GM06990 (cell line): ENCODE measurements at regions not wholly inside any gene's neighbourhood (a gene's known extent, or its start where the extent isn't known, plus 50 kb on each side); places are given as distances from the start of the nearest gene placed in this dataset.
A peak's percentile ranks its signal among the peaks of the same experiment; 100 is the strongest.

Experiments used
- DNase-seq: peaks from one replicate; pipeline ENCODE4 v3.0.0-alpha.2; 2011; ENCODE audit not compliant: insufficient read length; ENCODE audit errors: extremely low read depth
- H3K27me3 ChIP-seq: replicated peaks from 2 replicates; pipeline ENCODE4 v1.6.0; 2011; ENCODE audit warnings: low read length; ENCODE audit not compliant: control insufficient read depth, insufficient read depth
- H3K36me3 ChIP-seq: 2 replicates; pipeline ENCODE4 v1.5.1; 2011; ENCODE audit warnings: low read length; ENCODE audit not compliant: control insufficient read depth, insufficient read depth
- H3K4me3 ChIP-seq: replicated peaks from 2 replicates; pipeline ENCODE4 v1.5.1; 2011; ENCODE audit warnings: low read depth, mild to moderate bottlenecking, control low read depth, low read length
- TF ChIP-seq, protein P1 (sequence below): IDR thresholded peaks from 2 replicates; pipeline ENCODE4 v1.5.1; 2011; ENCODE audit warnings: low read length, control low read depth, mild to moderate bottlenecking, inconsistent platforms; ENCODE audit not compliant: insufficient read depth, poor library complexity, severe bottlenecking

DNA sequence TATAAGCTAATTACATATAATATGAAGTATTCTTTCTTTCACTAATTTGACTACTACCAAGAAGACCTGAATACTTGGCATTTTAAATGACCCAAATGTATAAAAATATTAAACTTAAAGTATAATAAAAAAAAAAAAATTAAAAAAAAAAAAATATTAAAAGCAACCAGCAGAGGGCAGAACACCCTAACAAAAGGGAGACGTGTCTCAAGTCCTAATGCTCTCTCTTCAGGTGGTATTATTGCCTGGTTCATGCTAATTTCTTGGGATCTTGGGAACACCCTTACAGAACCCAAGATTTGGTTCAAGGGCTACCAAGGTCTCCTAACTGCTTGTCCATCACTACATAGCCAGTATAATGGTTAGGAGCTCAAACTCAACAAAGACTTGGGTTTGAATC, 754.8 kb downstream of the RAB28 start:
- DNase-seq = no peak
- H3K27me3 ChIP-seq = no peaks in the 10 kb centered on the region; the same call in 1 of the 2 replicates
- H3K36me3 ChIP-seq = no peaks in the 10 kb centered on the region
- TF ChIP-seq, protein P1, sequence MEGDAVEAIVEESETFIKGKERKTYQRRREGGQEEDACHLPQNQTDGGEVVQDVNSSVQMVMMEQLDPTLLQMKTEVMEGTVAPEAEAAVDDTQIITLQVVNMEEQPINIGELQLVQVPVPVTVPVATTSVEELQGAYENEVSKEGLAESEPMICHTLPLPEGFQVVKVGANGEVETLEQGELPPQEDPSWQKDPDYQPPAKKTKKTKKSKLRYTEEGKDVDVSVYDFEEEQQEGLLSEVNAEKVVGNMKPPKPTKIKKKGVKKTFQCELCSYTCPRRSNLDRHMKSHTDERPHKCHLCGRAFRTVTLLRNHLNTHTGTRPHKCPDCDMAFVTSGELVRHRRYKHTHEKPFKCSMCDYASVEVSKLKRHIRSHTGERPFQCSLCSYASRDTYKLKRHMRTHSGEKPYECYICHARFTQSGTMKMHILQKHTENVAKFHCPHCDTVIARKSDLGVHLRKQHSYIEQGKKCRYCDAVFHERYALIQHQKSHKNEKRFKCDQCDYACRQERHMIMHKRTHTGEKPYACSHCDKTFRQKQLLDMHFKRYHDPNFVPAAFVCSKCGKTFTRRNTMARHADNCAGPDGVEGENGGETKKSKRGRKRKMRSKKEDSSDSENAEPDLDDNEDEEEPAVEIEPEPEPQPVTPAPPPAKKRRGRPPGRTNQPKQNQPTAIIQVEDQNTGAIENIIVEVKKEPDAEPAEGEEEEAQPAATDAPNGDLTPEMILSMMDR = peak; percentile 29
- no peak overlapping the region for H3K4me3 ChIP-seq

GRCh38 chr4:12724510-12724909, 759.6 kb downstream of the RAB28 start:
- no peak for DNase-seq
- H3K4me3 ChIP-seq = no peak overlapping the region
- no peaks in the 10 kb centered on the region for H3K36me3 ChIP-seq
- TF ChIP-seq, protein P1 = peak; percentile 60
- no peaks in the 10 kb centered on the region for H3K27me3 ChIP-seq

DNA sequence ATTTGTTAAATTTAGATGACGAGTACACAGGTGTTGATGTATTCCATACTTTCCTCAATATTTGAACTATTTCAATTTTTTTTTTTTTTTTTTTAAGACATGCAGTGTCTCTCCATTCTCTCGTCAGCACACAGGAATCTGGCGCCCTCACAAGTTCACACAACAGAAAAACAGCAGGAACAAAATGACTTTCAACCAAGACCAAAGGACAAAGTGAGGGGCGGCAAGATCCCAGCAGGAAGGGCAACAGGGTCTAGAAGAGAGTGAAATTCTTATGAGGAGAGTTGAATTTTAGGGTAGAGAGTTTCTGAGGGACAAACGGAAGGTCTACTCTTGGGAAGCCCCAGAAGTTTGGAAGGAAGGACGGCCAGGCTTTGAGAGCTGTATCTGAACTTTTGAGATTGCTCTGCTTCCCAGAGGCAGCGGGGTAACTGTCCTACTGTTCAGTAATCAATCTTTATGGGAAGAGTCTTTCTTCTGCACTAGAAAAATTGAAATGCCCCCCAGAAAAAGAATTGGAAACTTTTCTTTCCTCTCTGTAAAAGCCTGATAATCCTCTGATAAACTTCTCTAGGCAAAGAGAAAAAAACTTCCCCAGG, 760.2 kb downstream of the RAB28 start:
- no peaks in the 10 kb centered on the region for H3K36me3 ChIP-seq
- TF ChIP-seq, protein P1 = peak; percentile 27
- no peaks in the 10 kb centered on the region for H3K27me3 ChIP-seq
- no peak overlapping the region for H3K4me3 ChIP-seq
- DNase-seq = no peak

GRCh38 chr4:12716896-12717295, 767.2 kb downstream of the RAB28 start:
- Histone ChIP-seq H3K36me3 (no peaks in the 10 kb centered on the region), H3K27me3 (no peaks in the 10 kb centered on the region), H3K4me3 (no peak overlapping the region)
- TF ChIP-seq, protein P1 = no peak
- DNase-seq = no peak

- Histone ChIP-seq H3K27me3 (no peaks in the 10 kb centered on the region), H3K36me3 (no peaks in the 10 kb centered on the region), H3K4me3 (no peak overlapping the region)
- TF ChIP-seq, protein P1 = no peak
- DNase-seq = no peak
Measured at GRCh38 chr4:12712648-12713339, 771.3 kb downstream of the RAB28 start.
